ENCODE measurements at regions not wholly inside any gene's neighbourhood (a gene's known extent, or its start where the extent isn't known, plus 50 kb on each side); places are given as distances from the start of the nearest gene placed in this dataset.

DNA sequence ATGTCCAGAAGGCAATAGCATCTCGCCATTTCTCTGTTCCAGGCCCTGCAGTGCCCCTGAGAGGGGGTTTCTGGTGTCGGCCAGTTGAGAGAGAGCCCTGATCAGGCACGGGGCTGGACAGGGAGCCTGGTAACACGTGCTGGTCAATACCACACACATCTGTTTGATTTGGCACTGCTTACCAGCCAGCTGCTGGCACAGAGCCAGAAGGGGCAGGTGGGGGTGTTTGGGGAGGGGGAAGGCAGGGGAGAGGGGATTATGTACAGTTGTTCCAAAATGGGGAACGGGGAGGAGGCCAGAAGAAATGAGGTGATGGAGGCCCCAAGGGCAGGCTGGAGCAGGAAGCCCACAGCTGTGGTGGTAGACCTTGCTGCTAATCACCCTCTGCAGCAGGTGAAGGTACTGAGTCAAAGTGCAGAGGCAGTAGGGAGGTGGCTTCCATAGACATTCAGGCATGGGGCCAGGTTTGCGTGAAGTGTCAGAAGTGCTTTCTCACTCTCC lies 153.5 kb upstream of the LPP start:
- no peaks in the 10 kb centered on the region for H3K9me3 ChIP-seq
- intact Hi-C loops (cut with DNase I) = no loop called here
- TF ChIP-seq, protein P1, sequence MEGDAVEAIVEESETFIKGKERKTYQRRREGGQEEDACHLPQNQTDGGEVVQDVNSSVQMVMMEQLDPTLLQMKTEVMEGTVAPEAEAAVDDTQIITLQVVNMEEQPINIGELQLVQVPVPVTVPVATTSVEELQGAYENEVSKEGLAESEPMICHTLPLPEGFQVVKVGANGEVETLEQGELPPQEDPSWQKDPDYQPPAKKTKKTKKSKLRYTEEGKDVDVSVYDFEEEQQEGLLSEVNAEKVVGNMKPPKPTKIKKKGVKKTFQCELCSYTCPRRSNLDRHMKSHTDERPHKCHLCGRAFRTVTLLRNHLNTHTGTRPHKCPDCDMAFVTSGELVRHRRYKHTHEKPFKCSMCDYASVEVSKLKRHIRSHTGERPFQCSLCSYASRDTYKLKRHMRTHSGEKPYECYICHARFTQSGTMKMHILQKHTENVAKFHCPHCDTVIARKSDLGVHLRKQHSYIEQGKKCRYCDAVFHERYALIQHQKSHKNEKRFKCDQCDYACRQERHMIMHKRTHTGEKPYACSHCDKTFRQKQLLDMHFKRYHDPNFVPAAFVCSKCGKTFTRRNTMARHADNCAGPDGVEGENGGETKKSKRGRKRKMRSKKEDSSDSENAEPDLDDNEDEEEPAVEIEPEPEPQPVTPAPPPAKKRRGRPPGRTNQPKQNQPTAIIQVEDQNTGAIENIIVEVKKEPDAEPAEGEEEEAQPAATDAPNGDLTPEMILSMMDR (IDR thresholded peaks at IDR 0.05) = no peak
- no peaks in the 10 kb centered on the region for H3K27me3 ChIP-seq (ENCODE audit: low read depth)
- DNase-seq = no peak
- no peak overlapping the region for H3K4me3 ChIP-seq
- peak overlapping the region; percentile 18 for H3K27ac ChIP-seq
- H3K4me1 ChIP-seq = peaks cover 14% of the 10 kb centered on the region
- H3K36me3 ChIP-seq = no peaks in the 10 kb centered on the region
- ATAC-seq = peak in 1 of 2 donors; percentile 37

DNA sequence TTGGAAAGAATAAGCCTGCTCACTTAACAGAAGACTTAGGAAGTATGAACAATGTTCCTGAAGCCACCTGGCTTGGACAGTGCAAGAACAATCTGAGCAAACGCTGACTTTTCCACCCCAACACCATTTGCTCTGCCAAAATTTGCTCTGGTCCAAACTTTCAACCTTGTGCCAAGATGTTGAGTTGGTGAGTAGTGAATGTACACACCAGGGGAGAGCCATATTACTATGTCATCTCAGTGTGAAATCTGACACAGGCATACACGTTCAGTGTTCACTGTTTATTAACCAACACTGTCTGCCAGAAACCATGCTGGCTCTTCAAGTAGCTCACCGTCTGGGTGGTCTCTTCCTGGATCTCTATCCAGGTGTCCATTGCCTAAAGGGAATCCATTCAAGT lies 152.9 kb upstream of the LPP start:
- Histone ChIP-seq H3K4me1 (peaks cover 14% of the 10 kb centered on the region), H3K27ac (no peak overlapping the region), H3K9me3 (no peaks in the 10 kb centered on the region), H3K36me3 (no peaks in the 10 kb centered on the region), H3K27me3 (ENCODE audit: low read depth) (no peaks in the 10 kb centered on the region), H3K4me3 (no peak overlapping the region)
- intact Hi-C loops (cut with DNase I) = no loop called here
- TF ChIP-seq, protein P1 (IDR thresholded peaks at IDR 0.05) = no peak
- ATAC-seq (no peak), DNase-seq (no peak)

DNA sequence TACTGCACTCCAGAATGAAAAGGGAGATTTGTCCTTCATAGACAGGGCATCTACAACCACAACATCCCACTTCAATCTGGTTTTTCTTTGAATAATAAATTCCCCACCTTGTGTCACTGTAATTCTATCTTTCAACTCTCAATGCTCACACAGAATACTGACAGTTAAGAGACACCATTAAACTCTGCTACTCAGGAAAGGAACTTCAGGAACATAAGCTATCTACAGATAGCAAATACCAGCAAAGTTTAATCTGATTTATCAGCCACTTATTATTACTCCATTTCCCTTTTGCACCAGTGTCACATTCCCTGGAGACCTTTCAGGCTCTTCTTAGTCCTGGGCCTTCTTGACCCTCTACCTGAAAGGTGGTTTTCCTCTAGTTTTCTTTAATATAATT lies 152.0 kb upstream of the LPP start:
- intact Hi-C loops (cut with DNase I) = no loop called here

DNA sequence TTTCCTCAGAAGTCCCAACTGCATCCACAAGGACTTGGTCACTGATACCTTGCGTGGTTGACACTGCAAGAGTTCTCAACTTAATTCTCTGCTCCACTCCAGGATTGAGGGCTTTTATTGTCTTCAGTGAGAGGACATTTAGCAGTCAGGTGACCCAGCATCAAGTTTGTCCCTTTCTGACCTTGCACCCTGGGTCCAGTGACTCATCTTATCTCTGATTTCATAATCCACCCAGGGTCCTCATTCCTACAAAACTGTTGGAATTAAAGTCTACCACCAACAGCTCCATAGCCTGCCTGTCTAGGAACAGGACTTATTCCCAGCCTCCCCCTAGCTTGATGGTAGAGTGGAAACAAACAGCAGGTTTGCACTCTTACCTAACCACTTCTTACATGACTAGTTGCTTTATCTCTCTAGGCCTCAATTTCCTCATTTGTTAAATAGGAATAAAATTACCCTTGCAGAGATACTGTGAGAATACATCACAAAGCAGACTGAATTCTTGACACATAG lies 151.3 kb upstream of the LPP start:
- no peak overlapping the region for H3K27ac ChIP-seq
- H3K4me1 ChIP-seq = peaks cover 14% of the 10 kb centered on the region
- no peak for DNase-seq
- H3K36me3 ChIP-seq = no peaks in the 10 kb centered on the region
- intact Hi-C loops (cut with DNase I) = no loop called here
- no peak for ATAC-seq
- H3K4me3 ChIP-seq = no peak overlapping the region
- H3K27me3 ChIP-seq (ENCODE audit: low read depth) = no peaks in the 10 kb centered on the region
- H3K9me3 ChIP-seq = no peaks in the 10 kb centered on the region
- TF ChIP-seq, protein P1 (IDR thresholded peaks at IDR 0.05) = no peak

More for the DNA sequence above, 152.0 kb upstream of the LPP start:
- Histone ChIP-seq H3K27ac (no peak overlapping the region), H3K4me3 (no peak overlapping the region), H3K9me3 (no peaks in the 10 kb centered on the region), H3K4me1 (peaks cover 14% of the 10 kb centered on the region), H3K27me3 (ENCODE audit: low read depth) (no peaks in the 10 kb centered on the region), H3K36me3 (no peaks in the 10 kb centered on the region)
- no peak for DNase-seq
- TF ChIP-seq, protein P1 (IDR thresholded peaks at IDR 0.05) = no peak
- no peak for ATAC-seq

DNA sequence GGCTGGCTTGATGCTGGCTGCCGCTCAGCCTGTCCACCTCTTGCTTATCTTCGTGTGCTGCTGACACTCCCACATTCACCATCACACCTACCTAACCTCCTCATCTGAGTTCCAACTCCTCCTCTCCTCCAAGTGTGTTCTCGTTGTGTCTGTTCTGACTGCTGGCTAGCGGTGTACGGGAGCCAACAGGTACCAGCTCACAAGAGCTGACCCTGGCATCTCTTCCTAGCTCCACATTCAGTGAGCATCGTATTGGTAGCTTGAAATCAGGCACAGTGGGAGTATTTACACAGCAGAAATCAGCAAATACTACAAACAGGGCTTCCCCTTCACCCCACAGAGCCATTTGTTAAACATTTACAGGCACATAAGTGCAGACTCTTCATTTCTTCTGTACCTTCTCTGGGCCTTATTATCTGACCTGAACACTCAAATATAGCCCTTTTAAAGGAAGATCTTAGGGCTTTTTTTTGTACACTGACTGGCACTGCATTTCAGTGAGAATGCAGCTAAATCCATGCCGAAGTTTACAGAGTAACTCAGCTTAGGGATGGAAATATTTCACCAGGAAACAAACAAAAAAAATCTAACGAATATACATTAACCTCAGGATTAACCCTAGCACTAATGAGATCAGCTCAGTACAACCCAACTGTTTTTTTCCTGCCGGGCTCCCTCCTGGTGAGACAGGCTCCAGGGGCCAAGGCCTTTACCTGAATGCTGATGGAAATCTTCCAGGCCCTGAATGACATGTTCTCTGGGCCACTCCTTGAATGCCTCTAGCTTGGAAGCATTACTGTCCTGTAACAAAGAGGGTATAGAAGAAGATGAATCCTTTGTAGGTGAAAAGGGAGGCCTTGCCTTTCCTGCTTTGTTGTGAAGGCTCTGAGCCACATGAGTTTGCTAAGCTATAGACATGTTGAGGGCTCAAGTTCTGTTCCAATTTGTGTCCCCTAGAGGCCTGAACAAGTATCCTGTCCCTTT lies 150.5 kb upstream of the LPP start:
- no peaks in the 10 kb centered on the region for H3K36me3 ChIP-seq
- peak; percentile 53 to 81 for ATAC-seq
- H3K4me1 ChIP-seq = peaks cover 14% of the 10 kb centered on the region
- DNase-seq = no peak
- TF ChIP-seq, protein P1 (IDR thresholded peaks at IDR 0.05) = no peak
- intact Hi-C loops (cut with DNase I) = no loop called here
- no peaks in the 10 kb centered on the region for H3K9me3 ChIP-seq
- H3K27ac ChIP-seq = no peak overlapping the region
- H3K4me3 ChIP-seq = no peak overlapping the region
- no peaks in the 10 kb centered on the region for H3K27me3 ChIP-seq (ENCODE audit: low read depth)

Measured in lower lobe of right lung (tissue), 2 donors.